WTC11 (cell line): ENCODE measurements at regions not wholly inside any gene's neighbourhood (a gene's known extent, or its start where the extent isn't known, plus 50 kb on each side); places are given as distances from the start of the nearest gene placed in this dataset.
"Not testable (repeated sequence)": the region's sequence is repeated elsewhere in the genome, so short reads cannot be mapped to it uniquely, and the experiment has no call there.

ENCODE experiments used
- ATAC-seq: fragments of 200-7000 bp; cut with Tn5 transposase; 2 replicates; pipeline ENCODE4 v1.10.0; 2021; ENCODE audit warnings: mild to moderate bottlenecking, moderate library complexity
- CTCF ChIA-PET: fragments of 300-600 bp; sonication (Branson Sonifier 250); formaldehyde crosslinking; loops from one replicate; lab custom pipeline; 2021; ENCODE audit warnings: antibody characterized with exemption; lab: Charles Lee
- POLR2A ChIA-PET: fragments of 350-600 bp; sonication (Branson Sonifier 250); formaldehyde crosslinking; loops from one replicate; lab custom pipeline; 2021; ENCODE audit warnings: antibody characterized with exemption; lab: Charles Lee
- DNase-seq: peaks from one replicate; pipeline ENCODE4 v3.0.0; 2021; ENCODE audit warnings: low spot score
- H3K27ac Mint-ChIP-seq: 2 replicates; pipeline ENCODE4 v1.8.0; 2021; ENCODE audit warnings: mixed read lengths
- H3K27me3 Mint-ChIP-seq: 2 replicates; pipeline ENCODE4 v1.8.0; 2021; ENCODE audit warnings: low read depth, mild to moderate bottlenecking, moderate library complexity, mixed read lengths
- H3K36me3 Mint-ChIP-seq: 2 replicates; pipeline ENCODE4 v1.8.0; 2021; ENCODE audit warnings: mixed read lengths
- H3K4me1 Mint-ChIP-seq: 2 replicates; pipeline ENCODE4 v1.8.0; 2022; ENCODE audit warnings: mixed read lengths
- H3K4me3 Mint-ChIP-seq: 2 replicates; pipeline ENCODE4 v1.8.0; 2021; ENCODE audit warnings: mild to moderate bottlenecking, moderate library complexity, mixed read lengths
- H3K9me3 Mint-ChIP-seq: 2 replicates; pipeline ENCODE4 v1.8.0; 2021; ENCODE audit warnings: mixed read lengths
- ATF3 ChIP-seq: sonication (generic); formaldehyde crosslinking; conservative IDR thresholded peaks from 2 replicates; pipeline ENCODE4 v1.8.1; 2022; ENCODE audit warnings: mild to moderate bottlenecking, missing genetic modification reagents
- CREB1 ChIP-seq: sonication (generic); formaldehyde crosslinking; IDR thresholded peaks from 2 replicates; pipeline ENCODE4 v1.8.0; 2023; ENCODE audit warnings: mild to moderate bottlenecking, missing genetic modification reagents
- CREM ChIP-seq: sonication (generic); formaldehyde crosslinking; IDR thresholded peaks from 2 replicates; pipeline ENCODE4 v1.8.1; 2022; ENCODE audit warnings: mild to moderate bottlenecking, missing genetic modification reagents, moderate library complexity
- EMX1 ChIP-seq: fragments of 250-450 bp; sonication (Bioruptor Pico); IDR thresholded peaks from 2 replicates; pipeline ENCODE4 v1.8.0; 2021; ENCODE audit warnings: mild to moderate bottlenecking
- FOXJ3 ChIP-seq: sonication (generic); formaldehyde crosslinking; IDR thresholded peaks from 2 replicates; pipeline ENCODE4 v1.9.0; 2021; ENCODE audit warnings: missing genetic modification reagents, mild to moderate bottlenecking, borderline replicate concordance
- FOXP4 ChIP-seq: sonication (generic); formaldehyde crosslinking; IDR thresholded peaks from 2 replicates; pipeline ENCODE4 v1.8.0; 2022; ENCODE audit warnings: mild to moderate bottlenecking, missing genetic modification reagents
- IRF1 ChIP-seq: sonication (generic); formaldehyde crosslinking; IDR thresholded peaks from 2 replicates; pipeline ENCODE4 v1.8.0; 2023; ENCODE audit warnings: missing genetic modification reagents
- IRF2 ChIP-seq: sonication (generic); formaldehyde crosslinking; IDR thresholded peaks from 2 replicates; pipeline ENCODE4 v1.8.0; 2022; ENCODE audit warnings: low read depth, missing genetic modification reagents, borderline replicate concordance
- KAT7 ChIP-seq: sonication (generic); formaldehyde crosslinking; IDR thresholded peaks from 2 replicates; pipeline ENCODE4 v1.8.1; 2023; ENCODE audit warnings: missing genetic modification reagents, mild to moderate bottlenecking, borderline replicate concordance
- MAX ChIP-seq: sonication (generic); formaldehyde crosslinking; IDR thresholded peaks from 2 replicates; pipeline ENCODE4 v1.8.0; 2022; ENCODE audit warnings: mild to moderate bottlenecking, missing genetic modification reagents
- NFE2L1 ChIP-seq: sonication (generic); formaldehyde crosslinking; IDR thresholded peaks from 2 replicates; pipeline ENCODE4 v1.8.1; 2023; ENCODE audit warnings: missing genetic modification reagents
- RELA ChIP-seq: sonication (generic); formaldehyde crosslinking; IDR thresholded peaks from 2 replicates; pipeline ENCODE4 v1.8.1; 2022; ENCODE audit warnings: missing genetic modification reagents, mild to moderate bottlenecking, borderline replicate concordance
- TEAD4 ChIP-seq: sonication (generic); formaldehyde crosslinking; IDR thresholded peaks from 2 replicates; pipeline ENCODE4 v1.8.0; 2022; ENCODE audit warnings: mild to moderate bottlenecking, missing genetic modification reagents
- ZBTB21 ChIP-seq: sonication (generic); formaldehyde crosslinking; IDR thresholded peaks from 2 replicates; pipeline ENCODE4 v1.8.1; 2023; ENCODE audit warnings: mild to moderate bottlenecking, missing genetic modification reagents, borderline replicate concordance
- ZNF219 ChIP-seq: sonication (generic); formaldehyde crosslinking; IDR thresholded peaks from 2 replicates; pipeline ENCODE4 v1.8.0; 2023; ENCODE audit warnings: missing genetic modification reagents, mild to moderate bottlenecking, borderline replicate concordance
- ZNF396 ChIP-seq: fragments of 250-450 bp; sonication (Bioruptor Pico); IDR thresholded peaks from 2 replicates; pipeline ENCODE4 v1.8.0; 2021; ENCODE audit warnings: mild to moderate bottlenecking, moderate library complexity, borderline replicate concordance
- ZNF423 ChIP-seq: fragments of 250-450 bp; sonication (Bioruptor Pico); IDR thresholded peaks from 2 replicates; pipeline ENCODE4 v2.1.2; 2022; ENCODE audit warnings: mild to moderate bottlenecking, moderate library complexity
- ZNF425 ChIP-seq: fragments of 250-450 bp; sonication (Bioruptor Pico); conservative IDR thresholded peaks from 2 replicates; pipeline ENCODE4 v1.9.0; 2021; ENCODE audit warnings: mild to moderate bottlenecking
- ZNF512 ChIP-seq: sonication (generic); formaldehyde crosslinking; IDR thresholded peaks from 2 replicates; pipeline ENCODE4 v1.8.1; 2022; ENCODE audit warnings: missing genetic modification reagents, borderline replicate concordance

GRCh38 chr7:63291758-63292157 lies 706.9 kb upstream of the ZNF722 start:
- H3K4me1 Mint-ChIP-seq, H3K27me3 Mint-ChIP-seq, POLR2A ChIA-PET, H3K4me3 Mint-ChIP-seq, H3K27ac Mint-ChIP-seq, H3K36me3 Mint-ChIP-seq, CTCF ChIA-PET, H3K9me3 Mint-ChIP-seq, ATAC-seq, DNase-seq: not testable (repeated sequence)

- CTCF ChIA-PET, H3K27ac Mint-ChIP-seq, H3K4me3 Mint-ChIP-seq, ATAC-seq, H3K9me3 Mint-ChIP-seq, H3K4me1 Mint-ChIP-seq, H3K36me3 Mint-ChIP-seq, DNase-seq, POLR2A ChIA-PET, H3K27me3 Mint-ChIP-seq: not testable (repeated sequence)
These were observed 681.1 kb upstream of the ZNF722 start for GRCh38 chr7:63317595-63317994.

- POLR2A ChIA-PET, H3K9me3 Mint-ChIP-seq, H3K4me1 Mint-ChIP-seq, H3K36me3 Mint-ChIP-seq, H3K27me3 Mint-ChIP-seq, H3K4me3 Mint-ChIP-seq, CTCF ChIA-PET, DNase-seq, ATAC-seq, H3K27ac Mint-ChIP-seq: not testable (repeated sequence)
These were observed 649.8 kb upstream of the ZNF722 start for GRCh38 chr7:63348755-63349408.

- H3K4me1 Mint-ChIP-seq: no peaks in the 10 kb centered on the region
- ChIA-PET POLR2A (no interaction called here), CTCF (no interaction called here)
- H3K27ac Mint-ChIP-seq: no peak overlapping the region
- peaks cover 37% of the 10 kb centered on the region for H3K36me3 Mint-ChIP-seq
- TF ChIP-seq ZNF425 (CRISPR knock-in tag) (no peak), TEAD4 (CRISPR knock-in tag) (no peak), CREB1 (CRISPR knock-in tag) (no peak), ZNF219 (no peak), FOXP4 (CRISPR knock-in tag) (no peak), NFE2L1 (CRISPR knock-in tag) (no peak), RELA (CRISPR knock-in tag) (no peak), ZNF423 (CRISPR knock-in tag) (no peak), ZNF512 (CRISPR knock-in tag) (no peak), IRF1 (CRISPR knock-in tag) (no peak), ATF3 (no peak), MAX (CRISPR knock-in tag) (no peak), CREM (CRISPR knock-in tag) (no peak), FOXJ3 (CRISPR knock-in tag) (no peak), IRF2 (CRISPR knock-in tag) (no peak), KAT7 (CRISPR knock-in tag) (no peak), ZNF396 (CRISPR knock-in tag) (no peak), EMX1 (no peak), ZBTB21 (CRISPR knock-in tag) (no peak)
- peaks cover 2% of the 10 kb centered on the region; the same call in 1 of the 2 replicates for H3K27me3 Mint-ChIP-seq
- H3K9me3 Mint-ChIP-seq: peaks cover 55% of the 10 kb centered on the region
- DNase-seq: no peak
- no peak for ATAC-seq
- H3K4me3 Mint-ChIP-seq: no peak overlapping the region
These were observed 621.8 kb upstream of the ZNF722 start for GRCh38 chr7:63376873-63377272.

GRCh38 chr7:63394139-63394538 lies 604.5 kb upstream of the ZNF722 start:
- CTCF ChIA-PET, ATAC-seq, DNase-seq, POLR2A ChIA-PET, H3K4me1 Mint-ChIP-seq, H3K27ac Mint-ChIP-seq, H3K9me3 Mint-ChIP-seq, H3K27me3 Mint-ChIP-seq, H3K4me3 Mint-ChIP-seq, H3K36me3 Mint-ChIP-seq: not testable (repeated sequence)
